Lower leg skin (tissue), 3 donors: ENCODE measurements at regions not wholly inside any gene's neighbourhood (a gene's known extent, or its start where the extent isn't known, plus 50 kb on each side); places are given as distances from the start of the nearest gene placed in this dataset.

Experiments
- POLR2A ChIP-seq, 2 donors: fragments of 450-650 bp; IDR thresholded peaks; one replicate each; pipeline ENCODE4 v1.6.1; 2016 to 2017; ENCODE audit warnings: antibody characterized with exemption in 2 of 2, mild to moderate bottlenecking in 1 of 2, moderate library complexity in 1 of 2
- TF ChIP-seq, protein P1 (sequence below), 3 donors: fragments of 450-650 bp; IDR thresholded peaks; one replicate each; pipeline ENCODE4 v1.5.1; 2016; ENCODE audit warnings: antibody characterized with exemption in 3 of 3, mild to moderate bottlenecking in 3 of 3, moderate library complexity in 2 of 3

GRCh38 chr1:238242181-238242580 lies 351.5 kb upstream of the ZP4 start:
- TF ChIP-seq, protein P1, sequence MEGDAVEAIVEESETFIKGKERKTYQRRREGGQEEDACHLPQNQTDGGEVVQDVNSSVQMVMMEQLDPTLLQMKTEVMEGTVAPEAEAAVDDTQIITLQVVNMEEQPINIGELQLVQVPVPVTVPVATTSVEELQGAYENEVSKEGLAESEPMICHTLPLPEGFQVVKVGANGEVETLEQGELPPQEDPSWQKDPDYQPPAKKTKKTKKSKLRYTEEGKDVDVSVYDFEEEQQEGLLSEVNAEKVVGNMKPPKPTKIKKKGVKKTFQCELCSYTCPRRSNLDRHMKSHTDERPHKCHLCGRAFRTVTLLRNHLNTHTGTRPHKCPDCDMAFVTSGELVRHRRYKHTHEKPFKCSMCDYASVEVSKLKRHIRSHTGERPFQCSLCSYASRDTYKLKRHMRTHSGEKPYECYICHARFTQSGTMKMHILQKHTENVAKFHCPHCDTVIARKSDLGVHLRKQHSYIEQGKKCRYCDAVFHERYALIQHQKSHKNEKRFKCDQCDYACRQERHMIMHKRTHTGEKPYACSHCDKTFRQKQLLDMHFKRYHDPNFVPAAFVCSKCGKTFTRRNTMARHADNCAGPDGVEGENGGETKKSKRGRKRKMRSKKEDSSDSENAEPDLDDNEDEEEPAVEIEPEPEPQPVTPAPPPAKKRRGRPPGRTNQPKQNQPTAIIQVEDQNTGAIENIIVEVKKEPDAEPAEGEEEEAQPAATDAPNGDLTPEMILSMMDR (IDR thresholded peaks at IDR 0.05), result no peak
- no peak for TF ChIP-seq POLR2A (IDR thresholded peaks at IDR 0.05)
